Aorta (tissue), 5 donors: ENCODE measurements at regions not wholly inside any gene's neighbourhood (a gene's known extent, or its start where the extent isn't known, plus 50 kb on each side); places are given as distances from the start of the nearest gene placed in this dataset.

Source experiments
- ATAC-seq: fragments of 200-7000 bp; cut with Tn5 transposase; one replicate; pipeline ENCODE4 v1.9.1; 2022; ENCODE audit warnings: moderate library complexity; ENCODE audit not compliant: low FRiP score
- DNase-seq, 2 donors: peaks; one replicate each; pipeline ENCODE4 v3.0.0-alpha.2; 2020
- H3K27ac ChIP-seq, 2 donors: one replicate each; pipeline ENCODE4 v1.5.1; 2013; ENCODE audit warnings: low read length in 2 of 2, mild to moderate bottlenecking in 2 of 2, moderate library complexity in 2 of 2, control low read depth in 1 of 2, inconsistent platforms in 1 of 2, low read depth in 1 of 2
- H3K27me3 ChIP-seq, 2 donors: one replicate each; pipeline ENCODE4 v1.6.1; 2013; ENCODE audit warnings: control low read depth in 1 of 2, low read length in 1 of 2, mild to moderate bottlenecking in 1 of 2, moderate library complexity in 1 of 2; ENCODE audit not compliant: insufficient read depth in 2 of 2, control insufficient read depth in 1 of 2
- H3K36me3 ChIP-seq, 2 donors: one replicate each; pipeline ENCODE4 v1.6.1; 2013; ENCODE audit warnings: control low read depth in 1 of 2, low read length in 1 of 2, mild to moderate bottlenecking in 1 of 2; ENCODE audit not compliant: insufficient read depth in 2 of 2, control insufficient read depth in 1 of 2
- H3K4me1 ChIP-seq, 2 donors: one replicate each; pipeline ENCODE4 v1.6.1; 2013; ENCODE audit warnings: low read length in 2 of 2, control low read depth in 1 of 2, mild to moderate bottlenecking in 1 of 2, moderate library complexity in 1 of 2; ENCODE audit not compliant: insufficient read depth in 2 of 2, control insufficient read depth in 1 of 2
- H3K4me3 ChIP-seq, 2 donors: one replicate each; pipeline ENCODE4 v1.5.1; 2013; ENCODE audit warnings: low read length in 2 of 2, control low read depth in 1 of 2, mild to moderate bottlenecking in 1 of 2
- H3K9me3 ChIP-seq: one replicate; pipeline ENCODE4 v1.6.1; 2013; ENCODE audit warnings: mild to moderate bottlenecking, low read length; ENCODE audit not compliant: control insufficient read depth
- WGBS, 2 donors: extraction: QIAGEN DNeasy Blood & Tissue Kit; methylation state at CpG; one replicate each; pipeline ENCODE4 v1.1.7; 2013; 5-methylcytosine and 5-hydroxymethylcytosine counted together
- intact Hi-C, 2 donors: fragments of 100-400 bp; cut with DNase I; formaldehyde crosslinking; loops; one replicate each; pipeline versions ENCODE4 v1.14.2 to v1.15.0; 2022
- donor health status: healthy with polysubstance abuse.
- donor health status: Bipolar disorder and iron deficiency.
- donor health status: DM: no; HTN: no; CAD: no.
- donor health status: DM: no; HTN: no; CAD: no.
- donor health status: DM: yes; HTN: yes; CAD: no.

DNA sequence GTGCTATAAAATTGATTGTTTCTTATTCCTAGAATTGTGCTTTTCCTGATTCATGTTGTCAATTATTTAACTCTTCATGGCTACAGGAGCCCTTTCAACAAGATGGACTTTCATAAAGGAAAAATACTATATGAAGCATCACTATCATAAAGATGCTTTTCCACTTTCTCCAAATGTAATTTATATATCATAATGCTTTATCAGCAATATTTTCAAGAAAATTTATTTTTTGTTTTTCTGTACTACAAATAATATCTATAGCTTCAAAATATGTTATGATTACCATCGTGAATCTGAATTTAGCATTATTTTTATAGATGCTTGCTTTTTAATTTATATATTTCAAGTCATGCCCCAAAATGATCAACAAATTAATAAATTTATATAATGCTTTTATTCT, 873.5 kb upstream of the LRFN5 start:
- 81 to 87% methylated on average over 1 of the region's 1 CpG for WGBS, 2 donors
- no peak for ATAC-seq

DNA sequence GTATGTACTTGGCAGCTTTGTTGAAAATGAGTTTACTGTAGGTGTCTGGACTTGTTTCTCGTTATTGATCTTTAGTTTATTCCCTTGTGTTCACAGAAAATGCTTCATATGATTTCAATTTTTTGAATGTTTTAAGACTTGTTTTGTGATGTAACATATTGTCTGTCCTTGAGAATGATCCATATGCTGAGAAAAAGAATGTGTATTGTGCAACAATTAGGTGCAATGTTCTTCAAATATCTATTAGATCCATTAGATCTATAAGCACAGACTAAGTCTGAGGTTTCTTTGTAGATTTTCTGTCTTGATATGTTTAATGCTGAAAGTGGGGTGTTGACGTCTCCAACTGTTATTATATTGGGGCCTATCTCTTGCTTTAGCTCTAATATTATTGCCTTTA, 879.6 kb upstream of the LRFN5 start:
- Histone ChIP-seq H3K4me1 (no peaks in the 10 kb centered on the region), H3K9me3 (peaks cover 2% of the 10 kb centered on the region), H3K36me3 (no peaks in the 10 kb centered on the region), H3K27me3 (no peaks in the 10 kb centered on the region), H3K27ac (no peak overlapping the region), H3K4me3 (no peak overlapping the region)
- intact Hi-C loops: no loop called here
- DNase-seq (no peak), ATAC-seq (no peak)
- WGBS, 2 donors: 61 to 68% methylated on average over 2 of the region's 2 CpGs

More for the DNA sequence above, 873.5 kb upstream of the LRFN5 start:
- Histone ChIP-seq H3K27me3 (no peaks in the 10 kb centered on the region), H3K4me1 (no peaks in the 10 kb centered on the region), H3K9me3 (peaks cover 2% of the 10 kb centered on the region), H3K4me3 (no peak overlapping the region), H3K27ac (no peak overlapping the region), H3K36me3 (no peaks in the 10 kb centered on the region)
- intact Hi-C loops: no loop called here
- no peak for DNase-seq

DNA sequence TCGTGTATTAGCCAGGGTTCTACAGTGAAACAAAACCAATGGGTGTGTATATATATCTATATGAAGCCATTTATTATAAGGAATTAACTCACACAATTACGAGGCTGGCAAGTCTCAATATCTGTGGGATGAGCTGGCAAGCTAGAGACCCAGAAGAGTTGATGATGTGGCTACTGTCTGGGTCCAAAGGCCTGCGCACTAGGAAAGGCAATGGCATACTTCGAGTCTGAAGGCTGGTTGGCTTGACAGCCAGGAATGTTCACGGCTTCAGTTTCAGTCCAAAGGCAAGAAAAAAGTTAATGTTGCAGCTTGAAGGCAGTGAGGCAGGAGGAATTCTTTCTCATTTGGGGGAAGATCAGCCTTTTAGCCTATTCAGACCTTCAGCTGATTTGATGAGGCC, 893.3 kb upstream of the LRFN5 start:
- H3K4me1 ChIP-seq: no peaks in the 10 kb centered on the region
- intact Hi-C loops: no loop called here
- H3K27ac ChIP-seq: no peak overlapping the region
- H3K36me3 ChIP-seq: no peaks in the 10 kb centered on the region
- ATAC-seq (no peak), DNase-seq (no peak)
- H3K9me3 ChIP-seq: no peaks in the 10 kb centered on the region
- H3K27me3 ChIP-seq: no peaks in the 10 kb centered on the region
- WGBS, 2 donors: 69 to 72% methylated on average over 5 of the region's 5 CpGs
- H3K4me3 ChIP-seq: no peak overlapping the region

DNA sequence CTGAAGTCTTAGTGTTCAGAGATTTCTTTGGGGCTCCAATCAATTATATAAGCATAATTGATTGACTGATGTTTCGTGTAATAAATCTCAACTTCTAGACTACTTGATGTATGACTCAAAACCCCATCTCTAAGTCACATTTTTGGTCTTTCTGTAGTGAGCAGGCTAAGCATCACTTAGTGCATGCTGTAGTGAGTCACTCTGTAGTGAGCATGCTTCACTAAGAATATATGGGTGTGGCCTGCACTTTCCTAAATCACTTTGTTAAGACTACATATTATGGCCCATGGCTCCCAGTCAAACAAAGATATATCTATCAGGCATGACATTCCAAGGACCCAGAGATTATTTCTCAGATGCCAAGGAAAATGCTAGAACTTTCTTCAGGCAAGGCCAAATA, 909.4 kb upstream of the LRFN5 start:
- DNase-seq (no peak), ATAC-seq (no peak)
- H3K27ac ChIP-seq: no peak overlapping the region
- no peaks in the 10 kb centered on the region for H3K36me3 ChIP-seq
- intact Hi-C loops: no loop called here
- WGBS, 2 donors: 54 to 67% methylated on average over 1 of the region's 1 CpG
- H3K4me3 ChIP-seq: no peak overlapping the region
- no peaks in the 10 kb centered on the region for H3K9me3 ChIP-seq
- no peaks in the 10 kb centered on the region for H3K4me1 ChIP-seq
- no peaks in the 10 kb centered on the region for H3K27me3 ChIP-seq

DNA sequence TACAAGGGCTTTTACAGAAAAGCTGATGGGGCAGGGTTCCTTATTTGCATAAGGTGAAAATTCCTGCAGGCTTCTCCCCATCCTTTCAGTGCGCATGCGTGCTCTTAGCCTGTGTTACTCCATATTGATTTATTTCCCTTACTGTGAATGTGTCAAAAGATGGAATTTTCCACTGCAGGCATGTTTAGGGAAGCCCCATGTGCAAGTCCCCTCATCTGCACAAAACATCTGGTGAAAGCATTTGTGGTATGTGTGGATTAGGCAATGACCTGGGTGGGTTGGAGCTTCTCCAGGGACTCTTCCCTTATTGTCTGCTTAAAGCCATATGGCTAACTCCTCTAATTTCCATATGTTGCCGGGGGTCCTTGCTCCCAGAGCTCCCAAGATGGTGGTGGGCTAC, 912.7 kb upstream of the LRFN5 start:
- 74 to 81% methylated on average over 3 of the region's 3 CpGs for WGBS, 2 donors

DNA sequence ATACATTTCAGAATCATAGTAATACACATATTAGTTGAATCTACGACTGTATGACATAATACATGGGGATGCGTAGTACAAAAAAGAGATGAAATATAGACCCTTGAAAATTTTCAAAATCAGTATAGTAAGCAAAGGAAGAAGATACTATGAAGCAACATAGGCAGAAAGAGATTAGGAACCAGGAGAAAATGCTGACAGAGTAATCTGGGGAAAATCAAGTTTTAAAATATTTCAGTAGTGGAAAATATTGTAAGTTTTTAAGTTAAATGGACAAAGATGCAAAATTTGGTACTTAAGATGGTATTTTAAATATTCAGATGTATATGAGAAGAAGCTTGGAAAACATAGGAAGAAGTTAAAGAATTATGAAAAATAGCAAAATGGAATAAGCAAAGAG, 915.6 kb upstream of the LRFN5 start:
- Histone ChIP-seq H3K27ac (no peak overlapping the region), H3K9me3 (no peaks in the 10 kb centered on the region), H3K36me3 (no peaks in the 10 kb centered on the region), H3K27me3 (no peaks in the 10 kb centered on the region), H3K4me1 (no peaks in the 10 kb centered on the region), H3K4me3 (no peak overlapping the region)
- no peak for ATAC-seq
- no peak for DNase-seq
- intact Hi-C loops: no loop called here
- WGBS, 2 donors: 91 to 93% methylated on average over 2 of the region's 2 CpGs

More for the DNA sequence above, 912.7 kb upstream of the LRFN5 start:
- intact Hi-C loops: no loop called here
- ATAC-seq (no peak), DNase-seq (no peak)
- Histone ChIP-seq H3K4me1 (no peaks in the 10 kb centered on the region), H3K9me3 (no peaks in the 10 kb centered on the region), H3K27ac (no peak overlapping the region), H3K4me3 (no peak overlapping the region), H3K36me3 (no peaks in the 10 kb centered on the region), H3K27me3 (no peaks in the 10 kb centered on the region)

DNA sequence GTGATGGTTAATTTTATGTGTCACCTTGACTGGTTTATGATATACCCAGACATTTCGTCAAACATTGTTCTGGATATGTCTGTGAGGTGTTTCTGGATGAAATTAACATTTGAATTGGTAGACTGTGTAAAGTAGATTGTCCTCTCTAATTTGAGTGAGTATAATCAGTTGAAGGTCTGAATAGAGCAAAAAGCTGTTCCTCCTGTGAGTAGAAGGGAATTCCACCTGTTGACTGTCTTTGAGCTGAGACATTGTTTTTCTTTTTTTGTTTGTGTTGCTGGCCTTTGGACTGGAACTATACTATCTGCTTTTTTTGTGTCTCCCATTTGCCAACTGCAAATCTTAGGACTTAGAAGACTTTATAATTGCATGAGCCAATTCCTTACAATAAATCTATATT, 920.9 kb upstream of the LRFN5 start:
- DNase-seq (no peak), ATAC-seq (no peak)
- H3K36me3 ChIP-seq: no peaks in the 10 kb centered on the region
- no peak overlapping the region for H3K27ac ChIP-seq
- H3K4me3 ChIP-seq: no peak overlapping the region
- intact Hi-C loops: no loop called here
- WGBS, 2 donors: 83 to 89% methylated on average over 1 of the region's 1 CpG
- no peaks in the 10 kb centered on the region for H3K9me3 ChIP-seq
- no peaks in the 10 kb centered on the region for H3K4me1 ChIP-seq
- peaks cover 0 to 1% of the 10 kb centered on the region in 2 donors for H3K27me3 ChIP-seq

DNA sequence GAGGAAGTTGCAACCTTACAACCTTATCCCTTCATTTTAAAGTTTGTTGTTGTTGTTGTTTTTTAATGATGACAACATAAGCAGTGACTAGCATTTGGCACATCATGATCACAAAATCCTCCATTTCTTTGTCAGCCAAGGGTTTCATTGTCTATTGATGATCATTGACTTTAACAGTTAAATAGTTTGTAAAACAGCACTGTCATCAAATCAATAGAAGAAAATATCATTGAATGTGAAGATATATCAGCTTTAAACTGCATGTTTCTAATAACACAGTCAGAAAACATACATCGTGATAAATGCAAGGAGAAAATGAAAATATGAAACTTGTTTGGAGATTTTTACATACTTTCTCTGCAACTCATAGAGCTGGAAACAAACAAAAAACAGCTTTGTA, 922.3 kb upstream of the LRFN5 start:
- no peak overlapping the region for H3K4me3 ChIP-seq
- H3K27me3 ChIP-seq: peaks cover 0 to 1% of the 10 kb centered on the region in 2 donors
- no peak for DNase-seq
- 83 to 86% methylated on average over 1 of the region's 1 CpG for WGBS, 2 donors
- ATAC-seq: no peak
- no peaks in the 10 kb centered on the region for H3K9me3 ChIP-seq
- no peaks in the 10 kb centered on the region for H3K4me1 ChIP-seq
- no peak overlapping the region for H3K27ac ChIP-seq
- intact Hi-C loops: no loop called here
- H3K36me3 ChIP-seq: no peaks in the 10 kb centered on the region

DNA sequence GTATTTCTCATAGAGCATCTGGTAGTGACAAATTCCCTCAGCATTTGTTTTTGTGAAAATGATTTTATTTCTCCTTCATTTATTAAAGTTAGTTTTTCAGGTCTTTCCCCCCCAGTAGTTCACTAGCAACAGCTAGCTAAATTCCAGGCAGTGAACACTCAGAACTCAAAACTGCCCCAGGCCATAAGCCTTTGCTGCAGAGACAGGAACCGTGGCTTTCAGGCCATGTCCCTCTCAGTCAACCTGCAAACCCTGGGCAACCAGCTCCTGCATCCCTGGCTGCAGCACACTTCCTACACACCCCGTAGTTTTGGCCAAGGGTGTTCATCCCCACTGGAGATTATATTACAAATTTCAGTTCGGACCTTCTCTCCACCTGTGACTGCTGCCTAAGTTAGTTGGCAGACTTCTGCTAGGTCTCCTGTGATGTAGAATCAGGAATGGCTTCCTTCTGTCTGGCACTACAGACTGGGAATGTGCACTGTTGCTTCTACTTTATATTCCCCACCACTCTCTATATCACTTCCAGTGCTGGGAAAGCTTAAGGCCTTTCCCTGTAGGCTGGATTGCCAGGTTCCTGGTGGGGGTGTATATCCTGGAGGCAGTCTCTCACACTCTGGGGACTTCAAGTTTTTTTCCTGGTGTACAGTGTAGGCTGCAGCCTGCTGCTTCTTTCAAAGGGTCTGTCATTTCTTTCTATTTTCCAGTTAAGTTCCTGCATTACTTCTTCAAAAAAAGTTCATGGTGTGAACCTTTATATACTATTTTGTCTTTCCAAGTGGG, 924.4 kb upstream of the LRFN5 start:
- H3K36me3 ChIP-seq: no peaks in the 10 kb centered on the region
- 62 to 73% methylated on average over 3 of the region's 3 CpGs for WGBS, 2 donors
- peaks cover 0 to 1% of the 10 kb centered on the region in 2 donors for H3K27me3 ChIP-seq
- H3K9me3 ChIP-seq: no peaks in the 10 kb centered on the region
- no peak overlapping the region for H3K27ac ChIP-seq
- intact Hi-C loops: no loop called here
- ATAC-seq: no peak
- no peak for DNase-seq
- no peaks in the 10 kb centered on the region for H3K4me1 ChIP-seq
- H3K4me3 ChIP-seq: no peak overlapping the region
